Stimulated activated CD8-positive, alpha-beta memory T cell treated with anti-CD3 and anti-CD28 coated beads, Interleukin-15, amount 100 ng/mL, for 4 hours (primary cell): ENCODE measurements at regions not wholly inside any gene's neighbourhood (a gene's known extent, or its start where the extent isn't known, plus 50 kb on each side); places are given as distances from the start of the nearest gene placed in this dataset.
"Not testable (repeated sequence)": the region's sequence is repeated elsewhere in the genome, so short reads cannot be mapped to it uniquely, and the experiment has no call there.

Experiments used
- DNase-seq, 2 donors: peaks; one replicate each; pipeline ENCODE4 v3.0.0-alpha.2; 2020; ENCODE audit warnings: low read depth in 2 of 2

DNA sequence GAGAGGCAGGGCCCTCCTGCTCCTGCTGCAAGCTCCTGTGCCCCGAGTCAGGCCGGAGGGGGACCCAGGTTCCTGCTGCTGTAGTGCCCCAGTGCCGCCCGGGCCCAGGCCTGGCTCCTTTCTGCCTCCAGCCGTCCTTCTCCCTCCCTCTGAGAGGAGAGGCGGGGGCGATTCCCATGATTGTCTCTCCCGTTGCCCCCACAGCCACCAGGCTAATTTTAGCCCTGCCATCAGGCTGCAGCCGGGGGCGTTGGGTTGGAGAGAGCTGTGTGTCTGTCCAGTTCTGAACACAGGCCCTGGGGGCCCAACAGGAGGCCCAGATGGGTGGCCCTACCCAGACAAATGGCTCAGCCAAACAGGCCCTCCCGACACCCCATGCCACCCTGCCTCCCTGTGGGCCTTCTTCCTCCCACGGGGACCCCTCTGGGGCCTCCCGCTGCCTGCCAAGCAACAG lies 214.8 kb downstream of the TBC1D2B start:
- no peak for DNase-seq

DNA sequence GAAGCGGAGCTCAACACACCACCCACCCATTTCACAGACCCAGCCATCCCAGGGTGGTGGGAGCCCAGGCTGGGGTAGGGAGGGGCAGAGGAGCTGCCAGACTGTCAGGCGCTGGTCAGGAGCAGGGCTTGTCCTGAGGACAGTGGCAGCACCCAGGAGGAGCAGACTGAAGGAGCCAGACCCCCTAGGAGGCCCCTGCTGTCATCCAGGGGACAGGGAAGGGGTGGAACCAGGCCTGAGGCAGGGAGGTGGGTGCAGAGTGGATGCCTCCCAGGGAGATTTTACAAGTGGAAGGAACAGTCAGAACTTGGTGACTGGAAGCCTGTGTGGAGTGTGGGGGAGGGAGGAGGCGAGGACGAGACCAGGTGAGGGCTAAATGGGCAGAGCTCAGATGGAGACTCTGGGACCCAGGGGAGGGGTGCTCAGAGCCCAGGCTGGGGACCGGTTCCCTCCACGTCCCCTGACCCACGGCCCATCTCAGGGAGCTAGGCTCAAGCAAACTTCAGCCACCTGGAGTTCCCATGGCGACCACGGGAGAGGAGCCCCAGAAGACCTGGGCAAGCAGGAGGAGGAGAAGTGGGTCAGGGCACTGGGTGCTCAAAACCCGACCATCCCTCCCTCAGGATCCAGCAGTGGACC lies 215.4 kb downstream of the TBC1D2B start:
- DNase-seq = not testable (repeated sequence)

DNA sequence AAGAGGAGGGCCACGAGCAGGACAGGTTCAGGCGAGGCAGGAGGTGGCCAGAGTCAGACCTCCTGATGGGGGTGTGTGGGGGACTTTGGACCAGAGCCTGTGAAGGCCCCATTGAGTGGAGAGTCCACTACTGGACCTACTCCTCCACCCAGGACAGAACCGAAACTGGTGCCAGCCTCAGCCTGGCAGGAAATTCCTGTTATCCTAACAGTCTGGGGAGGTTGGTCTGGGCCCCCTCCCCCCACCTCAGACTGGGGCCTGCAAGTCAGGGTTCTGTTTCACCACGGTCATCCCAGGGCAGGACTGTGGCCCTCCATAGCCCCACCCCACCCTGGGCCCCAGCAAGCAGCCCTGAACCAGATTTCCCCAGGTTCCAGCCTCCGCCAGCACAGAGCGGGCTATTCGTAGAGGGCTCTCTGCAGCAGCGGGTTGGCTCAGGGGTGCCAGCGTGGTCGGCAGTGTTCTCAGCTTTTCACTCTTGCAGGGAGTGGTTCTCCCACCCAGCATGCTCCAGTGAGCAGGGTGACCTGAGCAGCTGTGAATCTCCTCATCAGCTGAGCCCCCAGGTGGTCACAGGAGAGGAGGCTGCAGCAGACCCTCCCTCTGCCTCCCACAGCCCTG lies 217.3 kb downstream of the TBC1D2B start:
- no peak for DNase-seq

DNA sequence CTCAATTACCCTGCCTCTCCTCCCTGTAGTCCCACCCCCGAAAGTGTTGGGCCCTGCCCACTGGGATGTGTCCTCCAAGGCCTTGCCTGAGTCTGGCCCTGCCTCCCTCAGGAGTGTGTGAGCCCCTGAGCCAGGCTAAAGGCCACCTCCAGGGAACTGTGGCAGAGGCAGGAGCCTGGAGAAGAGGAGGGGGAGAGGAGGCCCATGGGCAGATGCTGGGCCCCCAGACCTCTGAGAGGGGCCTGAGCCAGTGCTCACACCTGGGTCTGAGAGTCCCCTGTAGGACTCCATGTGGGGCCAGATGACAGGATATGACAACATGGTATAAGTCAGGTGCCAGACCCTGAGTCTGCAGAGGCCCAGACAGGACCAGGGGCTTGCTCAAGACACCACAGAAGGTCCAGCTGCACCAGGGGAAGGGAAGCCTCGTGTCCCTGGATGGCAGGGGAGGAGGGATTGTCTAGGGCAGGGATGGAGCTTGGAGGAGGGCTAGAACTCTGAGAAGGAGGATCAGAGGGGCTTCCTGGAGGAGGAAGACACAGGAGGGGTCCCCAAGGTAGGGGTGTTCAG lies 217.9 kb downstream of the TBC1D2B start:
- no peak for DNase-seq

DNA sequence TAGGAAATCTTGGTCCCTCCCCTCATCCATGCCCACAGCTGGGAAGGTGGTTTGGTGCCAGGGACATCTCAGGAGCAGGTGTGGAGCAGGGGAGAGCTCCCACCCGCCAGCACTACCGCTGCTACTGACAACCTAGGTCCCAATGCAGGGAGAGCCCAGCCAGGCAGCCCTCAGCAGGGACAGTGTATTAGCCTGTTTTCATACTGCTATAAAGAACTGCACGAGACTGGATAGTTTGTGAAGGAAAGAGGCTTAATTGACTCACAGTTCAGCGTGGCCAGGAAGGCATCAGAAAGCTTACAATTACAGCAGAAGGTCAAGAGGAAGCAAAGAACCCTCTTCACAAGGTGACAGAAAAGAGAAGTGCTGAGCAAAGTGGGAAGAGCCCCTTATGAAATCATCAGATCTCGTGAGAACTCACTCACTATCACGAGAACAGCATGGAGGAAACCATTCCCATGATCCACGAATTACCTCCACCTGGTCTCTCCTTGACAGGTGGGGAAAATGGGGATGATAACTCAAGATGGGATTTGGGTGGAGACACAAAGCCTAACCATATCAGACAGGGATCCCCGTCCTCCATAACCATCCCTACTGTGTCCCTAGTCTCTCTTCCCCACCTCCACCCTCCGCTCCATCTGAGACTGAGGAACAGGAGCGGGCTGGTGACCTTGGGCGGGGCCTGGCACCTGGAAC lies 218.6 kb downstream of the TBC1D2B start:
- no peak for DNase-seq

DNA sequence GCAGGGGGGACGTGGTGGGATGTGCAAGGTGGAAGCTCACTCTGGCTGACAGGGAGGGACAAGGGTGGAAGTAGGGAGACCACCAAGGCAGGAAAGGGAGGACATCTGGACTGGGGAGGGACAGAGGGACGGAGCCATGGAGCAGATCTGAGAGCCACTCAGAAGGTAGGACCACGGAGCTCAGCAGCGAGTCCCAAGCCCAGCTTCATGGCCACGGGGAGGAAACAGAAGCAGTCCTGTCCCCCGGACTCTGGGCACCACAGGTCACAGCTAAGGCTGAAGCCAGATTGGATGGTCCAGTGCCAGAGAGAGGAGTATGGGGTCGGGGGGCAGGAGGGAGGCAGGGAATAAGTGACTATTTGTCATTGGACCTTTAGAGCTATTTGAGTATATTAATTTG lies 220.1 kb downstream of the TBC1D2B start:
- no peak for DNase-seq

DNA sequence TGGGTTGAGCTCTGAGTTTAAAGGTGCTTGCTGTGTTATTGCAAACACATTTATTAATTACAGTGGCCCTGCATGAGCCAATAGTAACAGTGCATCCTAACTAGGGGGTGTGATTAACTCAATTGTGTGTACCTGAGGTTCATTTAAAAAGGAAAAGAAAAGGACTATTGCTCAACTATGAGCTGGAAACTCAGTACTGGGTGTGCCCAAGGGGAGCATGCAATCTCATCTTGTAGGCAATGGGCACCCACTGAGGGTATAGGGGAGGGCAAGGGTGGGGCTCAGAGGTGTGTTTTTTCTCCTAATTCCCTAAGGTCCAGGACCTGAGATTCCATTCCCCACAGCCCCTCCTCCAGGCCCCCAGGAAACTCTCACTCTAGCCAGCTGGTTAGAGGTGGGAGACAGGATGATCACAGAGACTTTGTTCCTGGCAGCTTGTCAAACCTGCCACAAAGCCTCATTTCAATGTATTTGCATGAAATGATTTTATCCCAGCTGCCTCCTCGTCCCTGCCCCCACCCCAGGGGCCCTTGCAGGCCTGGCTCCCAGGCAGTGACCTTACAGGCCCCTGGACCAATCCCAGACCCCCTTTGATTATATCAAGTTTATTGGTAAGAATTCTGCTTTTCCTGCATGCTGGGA lies 220.7 kb downstream of the TBC1D2B start:
- no peak for DNase-seq

DNA sequence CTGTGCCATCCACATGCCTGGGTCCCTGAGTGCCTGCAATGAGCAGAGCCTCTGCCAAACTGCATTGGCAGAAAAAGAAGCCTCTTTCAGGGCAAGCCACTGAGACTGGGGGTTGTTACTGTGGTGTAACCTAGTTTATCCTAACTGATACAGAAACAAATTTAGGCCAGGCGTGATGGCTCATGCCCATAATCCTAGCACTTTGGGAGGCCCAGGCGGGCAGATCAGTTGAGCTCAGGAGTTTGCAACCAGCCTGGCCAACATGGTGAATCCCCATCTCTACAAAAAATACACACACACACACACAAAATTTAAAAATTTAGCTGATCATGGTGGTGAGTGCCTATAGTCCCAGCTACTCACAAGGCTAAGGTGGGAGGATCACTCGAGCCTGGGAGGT lies 221.6 kb downstream of the TBC1D2B start:
- no peak for DNase-seq

DNA sequence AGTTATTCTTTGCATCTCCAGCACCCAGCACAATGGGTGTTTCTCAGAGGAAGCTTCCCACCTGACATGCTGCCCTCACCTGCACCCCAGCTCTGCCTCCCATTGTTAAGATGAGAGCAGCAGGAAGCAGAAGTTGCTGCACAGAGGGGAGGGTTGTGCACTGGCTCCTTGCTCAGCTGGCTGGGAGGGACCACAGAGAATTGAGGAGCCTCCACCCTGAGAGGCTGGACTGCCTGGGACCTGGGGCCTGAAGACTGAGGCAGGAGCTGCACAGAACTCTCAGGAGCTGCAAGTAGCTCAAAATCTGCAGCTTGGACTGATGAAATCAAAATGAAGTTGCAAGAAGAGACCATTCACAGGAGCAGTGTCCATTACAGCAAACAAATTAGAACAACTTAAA lies 222.3 kb upstream of the LINGO1 start:
- DNase-seq = no peak

DNA sequence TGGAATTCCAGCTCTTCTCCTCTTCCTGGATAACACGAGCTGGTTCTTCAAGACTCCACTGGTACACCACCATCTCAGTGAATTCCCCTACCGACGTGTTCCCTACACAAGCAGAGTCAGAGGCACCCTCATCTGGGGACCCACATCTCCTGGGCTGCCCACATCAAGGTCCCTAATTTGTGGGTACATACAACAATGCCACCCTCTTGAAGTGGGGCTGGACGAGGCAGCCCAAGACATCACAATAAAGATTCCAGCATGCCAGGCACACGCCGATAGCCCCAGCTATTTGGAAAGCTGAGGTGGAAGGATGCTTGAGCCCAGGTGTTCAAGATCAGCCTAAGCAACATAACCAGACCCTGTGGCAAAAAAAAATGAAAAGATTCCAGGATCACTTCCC lies 221.2 kb upstream of the LINGO1 start:
- no peak for DNase-seq

DNA sequence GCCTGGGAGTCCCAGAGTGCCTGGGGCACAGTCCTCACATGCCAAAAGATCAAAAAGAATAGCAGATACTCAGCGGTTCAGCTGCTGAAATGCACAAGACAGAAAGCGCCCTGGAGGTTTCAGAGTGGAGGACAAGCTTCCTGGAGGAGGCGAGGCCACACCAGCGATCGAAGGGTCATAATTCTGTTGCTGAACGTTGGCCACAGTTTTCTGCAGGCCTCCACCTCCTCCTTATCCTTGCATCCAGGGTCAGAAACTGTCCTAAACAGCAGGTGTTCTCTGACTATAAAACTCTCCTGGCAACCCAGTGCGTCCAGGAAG lies 220.3 kb upstream of the LINGO1 start:
- no peak for DNase-seq

DNA sequence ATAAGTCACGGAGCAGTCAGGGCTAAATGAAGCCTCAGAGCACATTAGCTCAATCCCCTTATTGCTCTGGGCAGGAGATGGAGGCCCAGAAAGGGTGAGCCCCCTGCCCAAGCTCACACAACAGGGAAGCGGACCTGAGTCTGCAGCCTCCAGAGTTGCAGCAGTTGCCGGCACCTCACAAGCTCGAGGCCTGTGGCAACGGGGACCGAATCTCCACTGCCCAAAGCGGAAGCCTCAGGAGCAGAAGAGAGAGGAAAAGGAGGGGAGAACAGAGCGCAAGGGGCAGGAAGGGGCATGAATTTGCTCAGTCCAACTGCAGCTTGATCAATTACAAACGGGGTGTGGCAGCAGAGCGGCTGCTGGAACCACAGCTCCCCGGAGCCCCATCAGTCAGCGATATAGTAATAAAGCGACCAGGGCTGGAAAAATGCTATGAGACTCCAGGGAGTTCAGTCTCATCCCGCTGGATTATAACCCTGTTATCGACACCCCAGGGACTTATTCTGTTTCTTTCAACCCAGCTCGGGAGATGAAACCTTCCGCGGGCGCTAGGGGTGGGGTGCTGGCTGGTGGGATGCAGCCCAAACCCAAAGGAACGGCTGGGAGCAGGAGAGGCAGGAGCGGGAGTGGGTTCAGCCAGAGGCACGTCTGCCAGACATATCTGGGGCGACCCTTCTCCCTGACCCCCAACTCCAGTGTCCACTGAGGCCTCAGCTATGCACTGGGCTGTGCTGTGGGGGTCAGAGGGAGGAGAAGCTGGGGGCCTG lies 219.7 kb upstream of the LINGO1 start:
- no peak for DNase-seq

DNA sequence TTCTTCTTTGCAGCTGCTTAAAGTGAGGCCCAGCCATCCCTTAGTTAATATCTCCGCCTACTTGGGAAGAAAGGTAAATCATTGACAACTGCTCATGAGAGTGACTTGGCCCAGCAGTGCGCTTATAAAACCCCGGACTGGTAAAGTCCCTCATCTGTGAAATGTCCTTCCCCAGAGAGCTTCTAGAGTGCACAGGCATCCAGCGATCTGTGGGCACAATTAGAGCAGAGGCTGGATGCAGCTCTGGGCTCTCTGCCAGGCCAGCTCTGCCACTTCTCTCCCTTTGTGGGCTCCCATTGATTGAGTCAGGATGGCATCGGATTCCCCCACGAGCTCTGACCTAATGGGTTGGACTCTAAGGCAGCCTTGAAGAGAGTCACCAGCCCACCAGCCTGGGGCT lies 219.0 kb upstream of the LINGO1 start:
- DNase-seq = no peak

DNA sequence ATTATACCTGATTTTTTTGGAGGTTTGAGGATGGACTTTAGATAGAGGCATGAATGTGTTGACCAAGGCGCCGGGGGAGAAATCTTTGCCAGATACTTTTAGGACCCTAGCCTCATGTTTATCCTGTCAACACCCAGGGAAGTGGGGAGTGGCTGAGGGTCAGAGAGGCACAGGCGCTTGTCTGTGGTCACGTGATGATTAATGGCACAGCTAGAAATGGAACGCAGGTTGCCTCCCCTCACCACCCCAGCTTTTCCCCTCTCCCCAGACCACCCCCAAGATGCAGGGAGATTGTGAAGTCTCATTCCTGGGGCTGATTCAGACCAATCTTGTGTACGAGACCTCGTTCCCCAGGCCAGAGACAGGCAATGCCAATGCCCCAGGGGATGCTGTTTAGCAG lies 218.4 kb upstream of the LINGO1 start:
- DNase-seq = no peak

DNA sequence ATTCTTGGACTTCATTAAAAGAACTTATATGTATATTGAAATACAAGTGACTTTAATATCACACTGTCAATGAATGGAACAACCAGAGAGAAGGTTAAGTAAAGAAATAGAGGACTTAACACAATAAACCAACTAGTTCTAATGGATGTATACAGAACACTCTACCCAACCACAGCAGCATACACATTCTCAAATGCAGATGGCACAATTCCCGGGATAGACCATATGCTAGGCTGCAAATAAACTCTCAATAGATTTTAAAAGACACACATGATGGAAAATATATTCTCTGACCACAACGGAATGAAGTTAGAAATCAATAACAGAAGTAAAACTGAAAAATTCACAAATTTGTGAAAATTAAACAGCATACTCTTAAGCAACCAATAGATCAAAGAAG lies 214.3 kb upstream of the LINGO1 start:
- no peak for DNase-seq

DNA sequence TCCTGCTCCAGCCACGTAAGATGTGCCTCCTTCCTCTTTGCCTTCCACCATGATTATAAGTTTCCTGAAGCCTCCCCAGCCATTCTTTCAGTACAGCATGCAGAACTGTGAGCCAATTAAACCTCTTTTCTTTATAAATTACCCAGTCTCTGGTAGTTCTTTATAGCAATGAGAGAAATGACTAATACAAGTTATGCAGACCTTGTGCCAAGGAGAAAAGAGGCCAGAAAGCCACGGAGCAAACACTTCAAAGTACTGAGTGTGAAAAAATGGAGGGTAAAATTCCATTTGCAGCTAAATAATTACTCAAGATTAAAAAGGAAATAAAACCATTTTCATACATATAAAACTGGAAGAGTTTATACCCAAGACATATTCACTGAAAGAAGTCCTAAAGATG lies 213.6 kb upstream of the LINGO1 start:
- DNase-seq = no peak

DNA sequence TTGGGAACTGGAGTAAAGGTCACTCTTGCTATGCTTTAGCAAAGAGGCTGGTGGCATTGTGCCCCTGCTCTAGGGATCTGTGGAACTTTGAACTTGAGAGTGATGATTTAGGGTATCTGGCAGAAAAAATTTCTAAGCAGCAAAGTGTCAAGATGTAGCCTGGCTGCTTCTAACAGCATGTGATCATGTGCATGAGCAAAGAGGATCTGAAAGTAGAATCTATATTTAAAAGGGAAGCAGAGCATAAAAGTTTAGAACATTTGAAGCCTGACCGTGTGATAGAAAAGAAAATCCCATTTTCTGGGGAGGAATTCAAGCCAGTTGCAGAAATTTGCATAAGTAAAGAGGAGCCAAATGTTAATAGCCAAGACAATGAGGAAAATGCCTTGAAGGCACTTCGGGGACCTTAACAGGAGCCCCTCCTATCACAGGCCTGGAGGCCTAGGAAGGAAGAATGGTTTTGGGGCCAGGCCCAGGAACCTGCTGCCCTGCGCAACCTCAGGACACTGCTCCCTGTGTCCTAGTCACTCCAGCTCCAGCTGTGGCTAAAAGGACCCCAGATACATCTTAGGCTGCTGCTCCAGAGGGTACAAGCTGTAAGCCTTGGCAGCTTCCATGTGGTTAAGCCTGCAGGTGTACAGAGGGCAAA lies 212.2 kb upstream of the LINGO1 start:
- DNase-seq = no peak

DNA sequence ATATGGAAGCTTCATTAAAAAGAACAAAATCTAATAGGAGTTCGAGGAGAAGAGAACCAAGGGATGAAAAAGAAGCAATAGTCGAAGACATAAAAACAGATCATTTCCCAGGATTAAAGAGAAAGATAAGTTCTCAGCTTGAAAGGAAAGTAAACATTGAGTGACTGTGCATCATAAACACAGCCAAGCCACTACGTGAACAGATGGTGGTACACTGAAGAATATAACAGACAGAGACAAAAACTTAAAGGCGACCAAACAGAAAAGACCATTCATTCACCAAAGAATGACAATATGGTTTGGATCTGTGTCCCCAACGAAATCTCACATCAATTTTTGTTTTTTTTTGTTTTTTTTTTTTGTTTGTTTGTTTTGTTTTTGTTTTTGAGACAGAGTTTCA lies 210.8 kb upstream of the LINGO1 start:
- no peak for DNase-seq

DNA sequence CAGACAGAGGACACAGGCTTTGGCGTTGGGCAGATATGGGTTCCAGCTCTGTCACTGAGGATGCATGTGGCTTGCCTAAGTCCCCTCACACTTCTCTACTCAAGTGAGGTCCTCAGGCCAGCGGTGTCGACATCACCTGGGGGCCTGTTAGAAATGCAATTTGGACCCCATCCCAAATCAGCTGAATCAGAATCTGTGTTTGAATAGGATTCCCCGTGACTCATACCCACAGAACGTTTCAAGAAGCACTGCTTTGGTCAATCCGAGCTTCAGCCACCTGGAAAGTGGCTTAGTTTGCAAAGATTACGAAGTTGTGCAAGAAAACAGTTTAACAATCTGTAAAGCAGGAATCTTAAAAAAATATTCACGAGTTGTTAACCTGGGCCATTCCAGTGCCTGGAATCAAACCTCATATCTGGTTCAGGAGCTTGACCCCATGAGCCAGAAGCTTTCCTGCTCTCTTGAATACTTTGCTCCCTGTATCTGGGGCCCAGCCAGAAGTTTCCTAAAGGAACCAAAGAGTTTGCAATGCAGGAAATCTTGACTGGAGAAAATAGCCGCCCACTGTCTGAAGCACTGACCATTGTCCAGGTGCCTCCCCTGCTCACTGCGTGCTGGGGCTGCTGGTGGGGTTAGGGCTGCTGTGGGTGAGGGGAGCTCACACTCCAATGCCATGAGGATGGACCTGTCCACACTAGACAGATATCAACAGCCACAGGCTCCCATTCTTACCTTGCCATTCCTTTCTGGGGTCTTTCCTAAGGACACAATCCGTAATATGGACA lies 208.5 kb upstream of the LINGO1 start:
- DNase-seq = no peak
